Motor neuron (in vitro differentiated cells): ENCODE measurements at regions not wholly inside any gene's neighbourhood (a gene's known extent, or its start where the extent isn't known, plus 50 kb on each side); places are given as distances from the start of the nearest gene placed in this dataset.
A peak's percentile ranks its signal among the peaks of the same experiment; 100 is the strongest.
"Not testable (repeated sequence)": the region's sequence is repeated elsewhere in the genome, so short reads cannot be mapped to it uniquely, and the experiment has no call there.

ENCODE experiments used
- ATAC-seq, 8 experiments: fragments of 200-7000 bp; cut with Tn5 transposase; replicated peaks in 6 of 8; 2 replicates each; pipeline ENCODE4 v1.8.0; 2021; ENCODE audit warnings: mild to moderate bottlenecking in 8 of 8, moderate library complexity in 8 of 8
- H3K27ac ChIP-seq, 2 donors: fragments of 250-450 bp; sonication (Bioruptor Pico); 2 replicates each; pipeline ENCODE4 v1.9.0; 2021; ENCODE audit warnings: antibody characterized with exemption in 2 of 2, mild to moderate bottlenecking in 2 of 2, moderate library complexity in 1 of 2
- H3K4me1 ChIP-seq, 2 donors: fragments of 250-450 bp; sonication (Bioruptor Pico); replicated peaks in 1 of 2; 2 replicates each; pipeline ENCODE4 v1.6.1; 2021; ENCODE audit warnings: antibody characterized with exemption in 2 of 2, mild to moderate bottlenecking in 2 of 2, moderate library complexity in 1 of 2
- H3K4me3 ChIP-seq, 5 donors: fragments of 250-450 bp; sonication (Bioruptor Pico); 2 replicates each; pipeline ENCODE4 v1.9.0; 2021; ENCODE audit warnings: antibody characterized with exemption in 5 of 5, mild to moderate bottlenecking in 5 of 5, moderate library complexity in 4 of 5
- WGBS, 10 experiments: fragments of 450-650 bp; shearing (Covaris generic); methylation state at CpG; one replicate each; pipeline ENCODE4 v1.0.0; 2022; 5-methylcytosine and 5-hydroxymethylcytosine counted together
- in situ Hi-C, 9 experiments: fragments of 400-800 bp; cut with MboI; loops; one replicate each; pipeline ENCODE4 v1.15.0; 2021; ENCODE audit warnings: low sequenced_read_pairs in 9 of 9, low pct_unique_long_range_greater_than_20kb in 2 of 9; ENCODE audit not compliant: unreplicated experiment in 9 of 9

DNA sequence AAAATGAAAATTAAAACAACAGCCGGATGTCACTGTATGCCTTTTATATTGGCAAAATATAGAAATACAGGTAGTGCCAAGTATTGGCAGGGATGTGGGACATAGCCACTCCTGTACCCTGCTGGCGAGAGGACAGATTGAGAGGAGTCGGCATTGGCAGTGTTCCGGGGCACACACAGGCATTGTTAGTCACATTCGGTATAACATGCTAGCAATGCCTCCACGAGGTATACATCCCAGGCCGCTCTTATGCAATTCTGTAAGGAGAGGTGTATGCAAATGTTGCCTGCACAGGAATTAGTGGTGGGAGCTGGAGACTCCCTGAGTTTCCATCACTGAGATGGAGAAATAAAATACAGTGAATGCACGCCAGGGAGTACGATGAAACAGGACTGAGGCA is 99.4 kb upstream of the DLG1 start:
- in situ Hi-C loops = no loop called here
- Histone ChIP-seq H3K4me3 (no peak overlapping the region), H3K4me1 (no peaks in the 10 kb centered on the region), H3K27ac (no peak overlapping the region)
- 71 to 100% (median 91%) methylated on average over 2 to 8 of the region's 9 CpGs for WGBS, 10 experiments
- peak in 3 of 8 experiments; percentile 45 to 88 (median 53) for ATAC-seq

DNA sequence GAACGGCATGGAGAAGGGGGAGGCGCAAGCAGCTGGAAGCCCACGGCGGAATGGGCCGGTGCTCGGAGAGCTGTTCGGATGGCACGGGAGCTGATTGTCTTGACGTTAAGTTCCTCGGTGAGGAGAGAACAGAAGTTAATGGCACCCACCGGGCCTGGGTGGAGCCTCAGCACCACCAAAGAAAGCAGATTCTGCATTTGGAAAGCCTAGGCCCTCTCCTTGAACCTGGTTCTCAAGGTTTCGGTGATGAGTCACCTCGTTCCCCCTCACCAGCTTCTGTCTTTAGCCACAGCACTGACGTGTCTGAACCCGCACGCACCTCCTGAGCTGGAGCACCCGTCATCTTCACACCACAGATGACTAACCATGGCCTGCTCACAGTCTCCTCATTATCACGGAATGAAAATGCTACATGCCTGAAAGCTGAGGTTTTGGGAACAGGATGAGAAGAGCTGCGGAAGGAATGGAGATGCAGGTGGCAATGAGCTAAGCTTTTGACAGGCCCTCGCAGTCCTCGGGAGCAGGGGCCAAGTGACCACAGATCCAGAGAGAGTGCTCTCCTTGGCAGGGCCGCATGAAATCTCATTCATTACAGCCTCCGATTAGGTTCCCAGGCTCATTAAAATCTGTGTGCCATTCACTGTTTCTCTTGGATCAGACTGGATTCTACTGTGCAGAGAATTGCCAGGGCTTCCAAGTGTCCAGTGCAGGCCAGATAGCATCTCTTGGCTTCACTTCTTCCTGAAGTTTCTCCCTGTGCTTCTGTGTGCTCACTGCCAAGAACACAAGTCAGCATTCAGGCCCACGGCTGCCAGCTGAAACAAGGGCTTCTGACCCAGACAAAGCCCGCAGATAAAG is 96.3 kb upstream of the DLG1 start:
- no peaks in the 10 kb centered on the region for H3K4me1 ChIP-seq
- in situ Hi-C loops = no loop called here
- H3K27ac ChIP-seq = no peak overlapping the region
- peak in 4 of 8 experiments; percentile 36 to 96 (median 71) for ATAC-seq
- 0 to 91% (median 81%) methylated on average over 1 to 17 of the region's 25 CpGs for WGBS, 10 experiments
- no peak overlapping the region for H3K4me3 ChIP-seq

GRCh38 chr3:197394126-197394463 is 95.7 kb upstream of the DLG1 start:
- ATAC-seq, H3K4me3 ChIP-seq, H3K27ac ChIP-seq, H3K4me1 ChIP-seq, in situ Hi-C loops: not testable (repeated sequence)
- 67 to 100% (median 87%) methylated on average over 1 to 7 of the region's 8 CpGs; no CpG with 5 or more reads in 3 of the 10 experiments for WGBS, 10 experiments

DNA sequence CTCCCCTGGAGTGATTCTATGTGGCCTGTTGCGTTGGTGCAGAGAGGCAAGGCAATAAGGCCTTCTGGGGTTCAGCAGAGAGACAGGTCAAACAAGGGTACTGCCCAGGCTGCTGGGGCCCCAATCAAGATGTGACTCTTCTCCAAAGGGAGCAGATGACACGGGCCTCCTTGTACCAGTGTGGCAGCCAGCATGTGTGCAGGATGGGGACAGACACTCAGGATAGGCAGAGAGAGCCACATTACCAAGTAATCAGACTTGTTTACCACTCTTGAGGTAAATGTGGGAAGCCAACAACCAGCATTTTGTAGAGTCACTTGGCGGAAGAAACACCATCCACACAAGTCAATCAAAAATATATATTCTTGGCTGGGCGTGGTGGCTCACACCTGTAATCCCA is 95.3 kb upstream of the DLG1 start:
- Histone ChIP-seq H3K4me3 (no peak overlapping the region), H3K27ac (no peak overlapping the region), H3K4me1 (no peaks in the 10 kb centered on the region)
- WGBS, 10 experiments = 57 to 100% (median 97%) methylated on average over 1 to 3 of the region's 4 CpGs; no CpG with 5 or more reads in 6 of the 10 experiments
- in situ Hi-C loops = no loop called here
- no peak for ATAC-seq

GRCh38 chr3:197392961-197393360 is 94.5 kb upstream of the DLG1 start:
- H3K27ac ChIP-seq = no peak overlapping the region
- in situ Hi-C loops = no loop called here
- WGBS, 10 experiments = 40 to 88% (median 67%) methylated on average over 2 to 3 of the region's 3 CpGs; no CpG with 5 or more reads in 4 of the 10 experiments
- H3K4me3 ChIP-seq = no peak overlapping the region
- H3K4me1 ChIP-seq = no peaks in the 10 kb centered on the region
- ATAC-seq = no peak

DNA sequence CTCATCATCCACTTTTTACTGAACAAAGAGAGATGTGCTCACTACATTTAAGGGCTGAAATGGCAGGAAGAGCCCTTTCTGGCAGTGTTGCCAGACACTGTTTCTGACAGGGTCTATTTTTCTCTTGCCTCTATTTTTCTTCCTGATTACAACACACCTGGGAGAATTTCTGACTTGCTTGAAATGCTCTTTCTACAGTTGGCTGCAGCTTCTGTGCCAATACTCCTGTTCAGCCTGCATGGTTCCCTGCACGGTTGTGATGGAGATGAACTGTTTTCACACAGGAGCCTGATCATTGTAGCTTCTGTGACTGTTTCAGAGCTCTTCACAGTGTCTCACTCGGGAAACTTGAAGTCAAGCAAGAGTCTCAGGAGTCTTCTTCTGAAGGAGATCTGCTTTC is 83.0 kb upstream of the DLG1 start:
- Histone ChIP-seq H3K4me3 (no peak overlapping the region), H3K4me1 (peaks cover 14 to 16% of the 10 kb centered on the region in 2 donors), H3K27ac (peak overlapping the region in 1 of 2 donors; percentile 3)
- peak in 1 of 8 experiments; percentile 11 for ATAC-seq
- in situ Hi-C loops = no loop called here
- WGBS, 10 experiments = 14 to 93% (median 43%) methylated on average over 1 to 2 of the region's 2 CpGs; no CpG with 5 or more reads in 1 of the 10 experiments

DNA sequence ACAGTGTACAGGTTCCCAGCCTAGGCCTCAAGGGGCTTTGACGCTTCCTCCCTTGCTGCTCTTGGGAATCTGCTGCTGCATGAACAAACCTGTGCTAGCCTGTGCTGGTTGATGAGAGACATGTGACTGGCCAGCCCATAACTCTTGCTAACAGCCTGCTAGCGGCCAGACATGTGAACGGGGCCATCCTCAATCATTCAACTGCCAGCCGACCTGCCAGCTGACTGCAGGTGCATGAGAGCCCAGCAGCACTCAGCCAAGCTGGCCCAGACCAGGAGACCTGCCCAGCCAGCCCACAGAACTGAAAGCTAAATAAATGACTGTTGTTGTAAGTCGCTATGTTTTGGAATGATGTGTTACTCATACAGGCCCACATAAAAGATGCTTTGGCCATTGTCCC is 82.4 kb upstream of the DLG1 start:
- H3K4me3 ChIP-seq = no peak overlapping the region
- in situ Hi-C loops = no loop called here
- ATAC-seq = peak in 5 of 8 experiments; percentile 98 to 99 (median 98)
- peaks cover 14 to 16% of the 10 kb centered on the region in 2 donors for H3K4me1 ChIP-seq
- peak overlapping the region; percentile 6 to 10 for H3K27ac ChIP-seq
- WGBS, 10 experiments = 13 to 100% (median 68%) methylated on average over 1 to 4 of the region's 5 CpGs; no CpG with 5 or more reads in 2 of the 10 experiments

DNA sequence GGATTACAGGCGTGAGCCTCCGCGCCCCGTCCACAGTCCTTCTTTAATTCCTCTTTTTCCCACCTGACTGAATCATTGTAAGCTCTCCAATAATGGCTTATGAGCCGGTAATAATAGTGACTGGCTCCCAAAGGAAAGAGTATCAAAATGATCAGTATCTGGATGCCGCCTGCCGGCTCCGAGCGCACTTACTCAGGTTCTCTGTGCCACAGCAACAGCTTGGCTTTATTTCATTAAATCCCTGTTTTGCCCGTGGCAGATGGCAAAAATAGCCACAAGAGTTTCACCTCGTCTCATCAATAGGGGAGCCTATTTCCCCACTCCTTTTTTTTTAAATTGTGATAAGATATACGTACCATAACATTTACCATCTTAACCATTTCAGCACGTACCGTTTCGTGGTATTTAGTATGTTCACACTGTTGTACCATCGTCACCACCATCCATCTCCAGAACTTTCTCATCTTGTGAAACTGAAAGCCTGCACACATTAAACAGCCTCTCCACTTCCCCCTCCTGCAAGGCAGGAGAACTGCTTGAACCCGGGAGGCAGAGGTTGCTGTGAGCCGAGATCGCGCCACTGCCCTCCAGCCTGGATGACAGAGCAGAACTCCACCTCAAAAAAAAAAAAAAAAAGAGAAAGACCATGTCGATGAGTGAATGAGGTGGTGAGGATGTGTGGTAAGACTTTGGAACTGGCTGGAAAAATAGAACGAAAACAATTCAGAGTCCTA is 80.7 kb upstream of the DLG1 start:
- Histone ChIP-seq H3K27ac (no peak overlapping the region), H3K4me1 (peaks cover 14 to 16% of the 10 kb centered on the region in 2 donors), H3K4me3 (no peak overlapping the region)
- no peak for ATAC-seq
- in situ Hi-C loops = no loop called here
- 63 to 100% (median 88%) methylated on average over 1 to 13 of the region's 22 CpGs for WGBS, 10 experiments

GRCh38 chr3:197376735-197377555 is 78.5 kb upstream of the DLG1 start:
- Histone ChIP-seq H3K4me3 (no peak overlapping the region), H3K27ac (no peak overlapping the region), H3K4me1 (peaks cover 16 to 26% of the 10 kb centered on the region in 2 donors)
- no peak for ATAC-seq
- 36 to 83% (median 50%) methylated on average over 1 to 8 of the region's 10 CpGs; no CpG with 5 or more reads in 1 of the 10 experiments for WGBS, 10 experiments
- in situ Hi-C loops = no loop called here

DNA sequence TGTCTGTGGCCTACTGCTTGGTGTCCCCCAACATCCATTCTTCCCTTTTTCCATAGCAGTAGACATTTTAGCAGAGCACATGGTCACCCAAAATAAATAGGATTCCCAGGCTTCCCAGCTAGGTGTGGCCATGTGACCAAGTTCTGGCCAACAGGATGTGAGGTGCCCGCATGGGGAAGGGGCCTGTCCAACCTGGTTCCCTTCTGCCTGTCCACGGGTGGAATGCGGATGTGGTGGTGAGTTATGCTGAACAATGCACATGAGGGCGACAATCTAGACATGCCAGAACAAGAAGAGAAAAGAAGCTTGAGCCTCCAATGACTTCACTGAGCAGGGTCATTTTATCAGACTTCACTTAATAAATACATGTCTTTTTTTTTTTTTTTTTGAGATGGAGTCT is 77.6 kb upstream of the DLG1 start:
- Histone ChIP-seq H3K4me3 (no peak overlapping the region), H3K4me1 (peaks cover 14 to 27% of the 10 kb centered on the region in 2 donors), H3K27ac (no peak overlapping the region)
- ATAC-seq = no peak
- 83 to 100% (median 100%) methylated on average over 1 to 3 of the region's 4 CpGs; no CpG with 5 or more reads in 7 of the 10 experiments for WGBS, 10 experiments
- in situ Hi-C loops = no loop called here

GRCh38 chr3:197375001-197375441 is 76.6 kb upstream of the DLG1 start:
- in situ Hi-C loops = no loop called here
- ATAC-seq = no peak
- 59 to 96% (median 74%) methylated on average over 2 to 9 of the region's 11 CpGs; no CpG with 5 or more reads in 4 of the 10 experiments for WGBS, 10 experiments
- Histone ChIP-seq H3K27ac (no peak overlapping the region), H3K4me3 (no peak overlapping the region), H3K4me1 (peaks cover 7 to 23% of the 10 kb centered on the region in 2 donors)

GRCh38 chr3:197373096-197373495 is 74.7 kb upstream of the DLG1 start:
- ATAC-seq = no peak
- Histone ChIP-seq H3K4me1 (peaks cover 9 to 23% of the 10 kb centered on the region in 2 donors), H3K27ac (no peak overlapping the region), H3K4me3 (no peak overlapping the region)
- WGBS, 10 experiments = 71 to 100% (median 91%) methylated on average over 2 to 6 of the region's 8 CpGs; no CpG with 5 or more reads in 2 of the 10 experiments
- in situ Hi-C loops = no loop called here
